Smooth muscle cell (in vitro differentiated cells): ENCODE measurements at regions not wholly inside any gene's neighbourhood (a gene's known extent, or its start where the extent isn't known, plus 50 kb on each side); places are given as distances from the start of the nearest gene placed in this dataset.

Experiments
- DNase-seq: peaks from one replicate; lab custom pipeline; 2025; ENCODE audit not compliant: unreplicated experiment; lab: John Stamatoyannopoulos, UW
- H2AFZ ChIP-seq: fragments of 200-600 bp; sonication (generic); 2 replicates; pipeline ENCODE4 v1.6.0; 2016; ENCODE audit warnings: antibody characterized with exemption, low read depth, mild to moderate bottlenecking
- H3F3A ChIP-seq: fragments of 200-600 bp; sonication (generic); 2 replicates; pipeline ENCODE4 v1.6.0; 2017; ENCODE audit warnings: antibody characterized with exemption, low read depth
- H3K27ac ChIP-seq: fragments of 200-600 bp; sonication (generic); 2 replicates; pipeline ENCODE4 v1.5.1; 2016; ENCODE audit warnings: low read depth, mild to moderate bottlenecking
- H3K27me3 ChIP-seq: fragments of 200-600 bp; sonication (generic); 2 replicates; pipeline ENCODE4 v1.6.1; 2016; ENCODE audit warnings: low read depth, mild to moderate bottlenecking
- H3K36me3 ChIP-seq: fragments of 200-600 bp; sonication (generic); 2 replicates; pipeline ENCODE4 v1.5.1; 2016; ENCODE audit warnings: low read depth
- H3K4me1 ChIP-seq: fragments of 200-600 bp; sonication (generic); 2 replicates; pipeline ENCODE4 v1.5.1; 2016; ENCODE audit warnings: low read depth
- H3K4me2 ChIP-seq: fragments of 200-600 bp; sonication (generic); 2 replicates; pipeline ENCODE4 v1.6.0; 2016; ENCODE audit warnings: mild to moderate bottlenecking
- H3K4me3 ChIP-seq: fragments of 200-600 bp; sonication (generic); 2 replicates; pipeline ENCODE4 v1.5.1; 2016; ENCODE audit warnings: mild to moderate bottlenecking
- H3K79me2 ChIP-seq: fragments of 200-600 bp; sonication (generic); 2 replicates; pipeline ENCODE4 v1.6.0; 2016; ENCODE audit warnings: low read depth, mild to moderate bottlenecking
- H3K9ac ChIP-seq: fragments of 200-600 bp; sonication (generic); 2 replicates; pipeline ENCODE4 v1.6.0; 2016; ENCODE audit warnings: low read depth
- H3K9me3 ChIP-seq: fragments of 200-600 bp; sonication (generic); replicated peaks from 2 replicates; pipeline ENCODE4 v1.5.1; 2016; ENCODE audit warnings: low read depth
- H4K20me1 ChIP-seq: fragments of 200-600 bp; sonication (generic); 2 replicates; pipeline ENCODE4 v1.6.0; 2016; ENCODE audit warnings: low read depth
- WGBS: methylation state at CpG from one replicate; pipeline ENCODE4 v1.1.7; 2016; ENCODE audit warnings: low lambda C conversion rate; 5-methylcytosine and 5-hydroxymethylcytosine counted together
- TF ChIP-seq, protein P1 (sequence below): fragments of 200-600 bp; sonication (generic); IDR thresholded peaks from 2 replicates; pipeline ENCODE4 v1.5.1; 2017; ENCODE audit warnings: borderline replicate concordance, mild to moderate bottlenecking, antibody characterized with exemption; ENCODE audit not compliant: insufficient read depth, poor library complexity, severe bottlenecking

DNA sequence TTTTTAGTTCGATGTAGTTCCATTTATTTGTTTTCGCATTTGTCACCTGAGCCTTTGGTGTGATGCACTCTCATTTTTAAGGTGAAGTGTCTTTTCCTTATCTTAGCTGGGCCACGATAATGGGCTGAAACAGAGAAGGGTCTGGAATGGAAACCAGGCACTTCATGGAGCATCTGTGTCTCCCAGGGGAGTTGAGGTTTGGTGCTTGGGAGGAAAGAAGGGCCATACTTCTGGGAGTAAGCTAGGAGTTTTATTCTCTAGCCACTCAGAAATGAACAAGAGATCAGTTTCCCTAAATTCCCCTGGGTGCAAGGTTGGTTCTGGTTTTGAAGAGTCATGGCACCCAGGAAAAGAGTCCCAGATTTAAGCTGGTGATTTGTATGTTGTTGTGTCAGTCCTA is 179.4 kb upstream of the CXCR4 start:
- Histone ChIP-seq H3K9ac (no peak overlapping the region), H3K4me3 (no peak overlapping the region), H3K36me3 (no peaks in the 10 kb centered on the region), H3K27ac (no peak overlapping the region), H3K4me1 (no peaks in the 10 kb centered on the region), H3K79me2 (no peaks in the 10 kb centered on the region), H3K27me3 (no peaks in the 10 kb centered on the region), H3K9me3 (no peaks in the 10 kb centered on the region), H3K4me2 (no peak overlapping the region), H4K20me1 (no peaks in the 10 kb centered on the region), H2AFZ (no peak overlapping the region), H3F3A (no peaks in the 10 kb centered on the region)
- no peak for DNase-seq
- WGBS: 76% methylated on average over 3 of the region's 3 CpGs
- TF ChIP-seq, protein P1, sequence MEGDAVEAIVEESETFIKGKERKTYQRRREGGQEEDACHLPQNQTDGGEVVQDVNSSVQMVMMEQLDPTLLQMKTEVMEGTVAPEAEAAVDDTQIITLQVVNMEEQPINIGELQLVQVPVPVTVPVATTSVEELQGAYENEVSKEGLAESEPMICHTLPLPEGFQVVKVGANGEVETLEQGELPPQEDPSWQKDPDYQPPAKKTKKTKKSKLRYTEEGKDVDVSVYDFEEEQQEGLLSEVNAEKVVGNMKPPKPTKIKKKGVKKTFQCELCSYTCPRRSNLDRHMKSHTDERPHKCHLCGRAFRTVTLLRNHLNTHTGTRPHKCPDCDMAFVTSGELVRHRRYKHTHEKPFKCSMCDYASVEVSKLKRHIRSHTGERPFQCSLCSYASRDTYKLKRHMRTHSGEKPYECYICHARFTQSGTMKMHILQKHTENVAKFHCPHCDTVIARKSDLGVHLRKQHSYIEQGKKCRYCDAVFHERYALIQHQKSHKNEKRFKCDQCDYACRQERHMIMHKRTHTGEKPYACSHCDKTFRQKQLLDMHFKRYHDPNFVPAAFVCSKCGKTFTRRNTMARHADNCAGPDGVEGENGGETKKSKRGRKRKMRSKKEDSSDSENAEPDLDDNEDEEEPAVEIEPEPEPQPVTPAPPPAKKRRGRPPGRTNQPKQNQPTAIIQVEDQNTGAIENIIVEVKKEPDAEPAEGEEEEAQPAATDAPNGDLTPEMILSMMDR: no peak

DNA sequence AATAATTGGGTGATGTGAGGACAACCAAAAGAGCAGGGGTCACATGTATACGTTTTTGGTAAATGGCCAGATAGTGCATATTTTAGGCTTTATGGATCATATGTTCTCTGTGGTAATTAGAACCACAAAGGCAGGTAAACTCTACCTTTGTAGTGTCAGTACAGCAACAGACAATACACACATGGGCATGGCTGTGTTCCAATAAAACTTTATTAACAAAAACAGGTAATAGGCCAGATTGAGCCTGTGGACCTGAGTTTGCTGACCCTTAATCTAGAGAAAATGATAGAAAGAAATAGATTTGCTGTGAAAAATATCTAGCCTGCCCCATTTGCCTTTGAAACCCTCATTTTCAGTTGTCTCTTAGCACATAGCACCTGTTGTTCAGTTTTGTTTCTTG is 177.2 kb upstream of the CXCR4 start:
- no peaks in the 10 kb centered on the region for H4K20me1 ChIP-seq
- H2AFZ ChIP-seq: no peak overlapping the region
- WGBS: 74% methylated on average over 1 of the region's 1 CpG
- H3K9ac ChIP-seq: no peak overlapping the region
- no peak overlapping the region for H3K27ac ChIP-seq
- no peaks in the 10 kb centered on the region for H3K9me3 ChIP-seq
- no peaks in the 10 kb centered on the region for H3K36me3 ChIP-seq
- H3K4me3 ChIP-seq: no peak overlapping the region
- H3K79me2 ChIP-seq: no peaks in the 10 kb centered on the region
- no peak overlapping the region for H3K4me2 ChIP-seq
- no peak for DNase-seq
- no peaks in the 10 kb centered on the region for H3K4me1 ChIP-seq
- no peaks in the 10 kb centered on the region for H3F3A ChIP-seq
- TF ChIP-seq, protein P1: no peak
- no peaks in the 10 kb centered on the region for H3K27me3 ChIP-seq

DNA sequence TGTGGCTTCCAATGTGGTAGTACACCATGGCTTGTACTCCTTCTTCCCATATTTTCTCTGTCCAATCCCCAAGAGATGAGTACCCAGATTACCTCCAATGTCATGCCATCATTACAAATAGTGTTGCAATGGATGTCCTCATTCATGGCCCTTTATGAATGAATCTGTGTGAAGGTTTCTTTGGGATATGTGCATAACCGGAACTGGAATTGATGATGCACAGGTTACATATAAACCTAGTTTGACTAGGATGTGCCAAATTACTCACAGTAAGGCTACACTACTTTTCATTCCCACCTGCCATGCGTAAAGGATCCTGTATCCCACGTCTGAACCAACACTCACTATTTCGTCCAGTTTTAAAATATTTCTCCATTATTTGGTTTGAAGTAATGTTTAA is 173.9 kb upstream of the CXCR4 start:
- DNase-seq: no peak
- no peak overlapping the region for H3K27ac ChIP-seq
- 88% methylated on average over 4 of the region's 4 CpGs for WGBS
- no peak overlapping the region for H3K4me2 ChIP-seq
- no peaks in the 10 kb centered on the region for H3K4me1 ChIP-seq
- no peaks in the 10 kb centered on the region for H3K36me3 ChIP-seq
- no peaks in the 10 kb centered on the region for H3F3A ChIP-seq
- H3K9ac ChIP-seq: no peak overlapping the region
- H3K4me3 ChIP-seq: no peak overlapping the region
- no peaks in the 10 kb centered on the region for H3K27me3 ChIP-seq
- TF ChIP-seq, protein P1: no peak
- no peaks in the 10 kb centered on the region for H3K79me2 ChIP-seq
- H2AFZ ChIP-seq: no peak overlapping the region
- H4K20me1 ChIP-seq: no peaks in the 10 kb centered on the region
- H3K9me3 ChIP-seq: no peaks in the 10 kb centered on the region

DNA sequence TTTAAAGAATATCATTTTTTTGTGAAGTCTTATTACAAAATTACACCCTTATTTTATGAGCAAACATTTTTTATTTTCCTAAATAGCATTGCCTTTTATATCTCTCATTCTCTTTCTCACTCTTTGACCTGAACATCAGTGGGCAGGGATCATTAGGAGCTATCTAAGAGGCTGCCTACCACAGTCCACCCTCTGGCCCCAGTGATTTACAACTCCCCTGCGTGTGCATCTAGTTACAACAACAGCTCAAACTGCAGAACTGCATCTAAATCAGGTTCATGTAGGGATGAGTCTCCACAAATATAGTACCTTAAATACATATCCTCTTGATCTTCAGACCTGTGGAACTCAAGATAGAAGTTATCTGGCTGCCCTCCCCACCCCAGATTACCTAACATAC is 172.4 kb upstream of the CXCR4 start:
- no peak overlapping the region for H3K4me3 ChIP-seq
- H3K36me3 ChIP-seq: no peaks in the 10 kb centered on the region
- H2AFZ ChIP-seq: no peak overlapping the region
- no peaks in the 10 kb centered on the region for H3F3A ChIP-seq
- no peak overlapping the region for H3K27ac ChIP-seq
- H4K20me1 ChIP-seq: no peaks in the 10 kb centered on the region
- H3K4me2 ChIP-seq: no peak overlapping the region
- H3K9ac ChIP-seq: no peak overlapping the region
- no peaks in the 10 kb centered on the region for H3K4me1 ChIP-seq
- H3K9me3 ChIP-seq: no peaks in the 10 kb centered on the region
- no peaks in the 10 kb centered on the region for H3K79me2 ChIP-seq
- no peaks in the 10 kb centered on the region for H3K27me3 ChIP-seq
- WGBS: 88% methylated on average over 1 of the region's 1 CpG
- DNase-seq: no peak
- TF ChIP-seq, protein P1: no peak
